ENCODE measurements at regions not wholly inside any gene's neighbourhood (a gene's known extent, or its start where the extent isn't known, plus 50 kb on each side); places are given as distances from the start of the nearest gene placed in this dataset.
A peak's percentile ranks its signal among the peaks of the same experiment; 100 is the strongest.
"Not testable (repeated sequence)": the region's sequence is repeated elsewhere in the genome, so short reads cannot be mapped to it uniquely, and the experiment has no call there.

DNA sequence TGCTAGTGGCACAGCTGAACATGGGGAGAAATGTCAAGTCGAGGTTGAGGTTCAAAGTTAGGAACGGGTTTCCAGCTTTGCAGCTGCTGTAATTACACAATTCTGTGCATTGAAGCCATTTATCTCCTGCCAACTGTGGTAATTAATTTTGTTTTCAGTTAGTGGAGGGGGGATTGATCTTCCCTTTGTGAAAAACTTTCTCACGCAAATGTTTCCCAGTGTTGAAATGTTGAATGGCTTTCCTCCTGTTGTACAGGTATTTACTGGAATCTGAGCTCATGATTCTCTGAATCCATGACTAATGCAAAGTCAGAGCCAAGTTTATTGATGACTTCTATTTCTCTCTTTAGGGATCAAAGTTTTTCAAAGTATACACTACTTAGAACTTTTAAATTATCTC is 198.4 kb upstream of the SLC35B3 start:
- DNase-seq: no peak

DNA sequence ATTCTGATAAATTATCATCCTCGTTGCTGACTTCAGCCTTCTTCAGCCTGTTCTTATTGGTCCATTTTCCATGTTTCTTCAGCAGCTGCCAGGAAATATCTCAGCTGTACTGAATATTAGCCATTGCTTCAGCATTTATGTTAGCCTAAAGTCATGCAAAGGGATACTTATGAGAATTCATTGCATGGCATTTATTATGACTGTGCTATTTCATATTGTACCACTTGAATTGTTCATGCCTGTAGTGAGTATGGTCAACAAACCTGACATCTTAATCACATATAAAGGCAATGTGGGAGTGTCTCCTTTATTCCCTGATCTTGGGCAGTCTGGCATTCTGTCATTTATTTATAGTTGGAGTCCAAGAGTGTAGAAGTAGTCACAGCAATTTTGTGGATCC is 193.4 kb upstream of the SLC35B3 start:
- DNase-seq: no peak

DNA sequence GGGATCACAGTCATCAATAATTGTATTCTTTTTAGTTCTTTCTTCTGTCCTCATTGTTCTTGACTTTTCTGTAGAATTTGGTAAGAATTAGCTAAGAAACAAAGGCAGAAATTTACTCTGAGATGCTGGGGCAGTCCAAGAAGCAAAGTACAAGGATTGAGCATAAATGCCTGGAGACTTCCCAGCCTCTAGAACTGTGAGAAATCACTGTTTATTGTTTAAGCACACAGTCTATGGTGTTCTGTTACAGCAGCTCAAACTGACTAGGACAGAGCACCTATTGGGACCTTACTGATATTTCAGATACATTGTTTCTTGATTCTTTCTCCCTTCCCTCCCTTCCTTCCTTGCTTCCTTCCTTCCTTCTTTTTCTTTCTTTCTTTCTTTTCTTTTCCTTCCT is 192.7 kb upstream of the SLC35B3 start:
- DNase-seq: no peak

DNA sequence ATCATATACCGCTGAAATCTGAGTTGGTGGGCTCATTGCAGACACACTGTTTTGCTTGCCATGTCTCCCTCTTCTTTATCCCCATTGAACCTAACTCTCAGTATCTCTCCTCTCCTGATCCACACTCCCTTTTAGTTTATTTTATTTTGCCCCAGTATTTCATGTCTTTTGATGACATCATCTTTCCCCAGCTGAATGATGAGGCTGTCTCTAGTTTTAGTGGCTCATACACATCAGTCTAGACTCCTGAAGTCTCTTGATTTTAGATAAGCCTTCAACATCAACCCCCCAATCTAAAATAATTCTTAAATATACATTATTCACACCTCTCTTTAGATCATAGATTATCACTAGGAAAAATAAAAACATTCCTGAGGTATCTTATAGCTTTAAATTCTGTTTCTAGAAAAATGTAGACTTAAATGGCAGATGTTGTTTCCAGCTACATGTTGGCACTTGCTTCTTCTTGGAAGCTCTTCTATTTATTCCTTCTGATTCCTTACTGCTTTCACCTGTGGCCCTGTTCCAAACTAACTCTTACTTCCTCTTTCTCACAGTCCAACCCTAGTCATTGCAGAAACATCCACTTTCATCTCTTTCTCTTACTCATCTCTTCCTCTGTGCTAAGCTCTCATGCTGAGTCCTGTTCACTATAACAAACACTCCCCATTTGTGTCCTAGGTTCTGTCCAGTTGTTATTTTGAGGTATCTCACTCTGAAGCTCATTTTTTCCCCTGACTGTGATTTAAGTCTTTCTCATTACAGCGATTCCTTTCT is 191.9 kb upstream of the SLC35B3 start:
- DNase-seq: no peak

DNA sequence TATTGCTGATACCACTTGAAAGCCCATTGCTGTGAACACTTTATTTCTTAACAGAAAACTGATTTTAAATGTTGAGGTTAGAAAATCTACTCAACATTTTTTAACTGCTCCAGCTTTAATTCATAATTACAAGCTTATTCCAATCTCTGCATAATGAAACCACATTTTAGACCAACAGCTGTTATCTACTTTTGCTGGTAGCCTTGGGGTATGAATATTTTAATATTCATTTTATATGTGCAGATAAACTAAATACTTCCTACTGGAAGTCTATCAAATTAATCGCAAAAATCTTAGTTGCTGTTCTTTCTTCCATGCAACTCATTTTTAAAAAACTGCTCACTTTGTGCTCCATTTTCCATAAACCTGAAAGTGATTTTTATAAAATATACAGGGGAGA is 189.3 kb upstream of the SLC35B3 start:
- DNase-seq: no peak

DNA sequence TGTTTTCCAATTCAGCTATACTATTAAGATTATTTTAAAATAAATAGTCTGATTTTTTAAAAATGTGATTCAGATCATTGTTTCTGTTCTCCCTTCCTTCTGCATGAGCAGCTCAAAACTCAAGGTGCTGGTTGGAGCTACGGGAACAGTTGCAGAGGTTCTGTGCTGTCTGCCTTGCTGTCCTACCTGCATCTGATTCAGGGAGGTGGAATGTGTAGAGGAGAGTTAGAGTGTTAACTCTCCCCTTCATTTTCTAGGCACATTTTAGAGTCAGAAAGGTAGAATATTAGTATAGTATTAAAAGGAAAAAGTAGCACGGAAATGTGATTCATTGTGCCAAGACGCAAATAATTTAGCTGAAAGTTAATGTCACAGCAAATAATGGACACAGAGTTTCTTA is 188.1 kb upstream of the SLC35B3 start:
- no peak for DNase-seq

DNA sequence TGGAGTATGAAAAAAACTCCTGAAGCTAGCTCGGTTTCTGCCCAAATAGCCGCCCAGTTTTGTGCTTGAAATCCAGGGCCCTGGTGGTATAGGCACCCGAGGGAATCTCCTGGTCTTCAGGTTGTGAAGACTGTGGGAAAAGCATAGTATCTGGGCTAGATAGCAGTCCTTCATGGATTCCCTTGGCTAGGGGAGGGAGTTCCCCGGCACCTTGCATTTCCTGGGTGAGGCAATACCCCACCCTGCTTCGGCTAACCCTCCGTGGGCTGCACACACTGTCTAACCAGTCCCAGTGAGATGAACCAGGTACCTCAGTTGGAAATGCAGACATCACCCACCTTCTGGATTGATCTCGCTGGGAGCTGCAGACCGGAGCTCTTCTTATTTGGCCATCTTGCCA is 184.5 kb upstream of the SLC35B3 start:
- DNase-seq: no peak

DNA sequence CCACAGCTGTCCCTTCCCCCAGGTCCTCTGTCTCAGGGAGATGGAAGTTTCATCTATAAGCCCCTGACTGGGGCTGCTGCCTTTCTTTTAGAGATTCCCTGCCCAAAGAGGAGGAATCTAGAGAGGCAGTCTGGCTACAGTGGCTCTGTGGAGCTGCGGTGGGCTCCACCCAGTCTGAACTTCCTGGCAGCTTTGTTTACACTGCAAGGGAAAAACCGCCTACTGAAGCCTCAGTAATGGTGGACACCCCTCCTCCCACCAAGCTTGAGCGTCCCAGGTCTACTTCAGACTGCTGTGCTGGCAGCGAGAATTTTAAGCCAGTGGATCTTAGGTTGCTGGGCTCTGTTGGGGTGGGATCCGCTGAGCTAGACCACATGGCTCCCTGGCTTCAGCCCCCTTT is 184.1 kb upstream of the SLC35B3 start:
- not testable (repeated sequence) for DNase-seq

DNA sequence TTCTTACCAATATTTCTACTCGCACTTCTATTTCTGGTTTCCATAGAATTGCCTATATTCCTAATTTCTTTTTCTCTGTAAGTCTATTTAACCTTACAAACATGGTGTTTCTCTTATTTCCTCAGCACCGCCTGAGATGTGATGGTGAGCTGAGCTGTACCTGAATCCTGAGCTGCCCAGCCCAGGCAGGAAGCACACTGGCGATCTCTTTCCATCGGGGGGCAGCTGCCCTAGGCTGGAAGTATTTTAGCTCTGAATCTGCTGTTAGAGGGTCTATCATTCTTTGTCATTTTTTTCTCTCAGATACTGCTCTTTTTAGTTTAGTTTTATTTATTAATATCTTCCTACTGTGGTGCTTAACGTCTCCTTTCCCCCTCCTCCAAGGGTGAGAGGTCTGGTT is 173.4 kb upstream of the SLC35B3 start:
- DNase-seq: no peak

DNA sequence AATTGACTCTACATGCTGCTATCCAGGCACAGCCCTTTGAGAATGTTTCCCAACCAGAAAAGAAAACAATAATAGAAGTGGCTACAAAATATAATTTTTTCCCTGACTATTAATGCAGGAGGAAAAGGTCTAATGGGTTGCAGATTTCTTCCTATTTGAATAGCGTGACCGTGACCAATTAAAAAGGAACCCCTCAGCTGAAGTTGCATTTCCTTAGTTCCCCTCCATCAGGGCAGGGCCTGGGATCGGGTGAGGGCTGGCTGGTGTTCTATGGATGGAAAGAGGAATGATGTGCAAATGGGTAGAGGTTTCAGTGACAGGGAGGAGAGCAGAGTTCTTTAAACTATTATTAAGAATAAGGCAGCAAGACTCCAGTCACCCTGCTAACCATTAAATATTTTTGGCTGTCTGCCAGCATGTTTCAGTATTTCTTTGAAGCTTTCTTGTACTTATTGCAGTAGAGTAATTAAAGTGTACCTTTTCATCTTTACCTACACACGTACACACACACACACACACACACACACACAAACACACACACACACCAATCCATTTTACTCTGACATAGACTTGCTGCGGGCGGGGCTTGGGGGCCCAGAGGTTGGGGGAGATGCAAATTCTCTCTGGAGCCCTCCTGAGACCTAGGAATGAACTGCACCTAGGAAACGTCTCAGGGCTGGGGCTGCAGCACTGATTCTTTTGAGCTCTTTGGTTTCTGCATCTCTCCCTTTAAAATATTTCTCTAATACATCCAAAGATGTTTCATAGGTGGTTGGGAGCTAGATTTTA is 154.8 kb upstream of the SLC35B3 start:
- DNase-seq: no peak

DNA sequence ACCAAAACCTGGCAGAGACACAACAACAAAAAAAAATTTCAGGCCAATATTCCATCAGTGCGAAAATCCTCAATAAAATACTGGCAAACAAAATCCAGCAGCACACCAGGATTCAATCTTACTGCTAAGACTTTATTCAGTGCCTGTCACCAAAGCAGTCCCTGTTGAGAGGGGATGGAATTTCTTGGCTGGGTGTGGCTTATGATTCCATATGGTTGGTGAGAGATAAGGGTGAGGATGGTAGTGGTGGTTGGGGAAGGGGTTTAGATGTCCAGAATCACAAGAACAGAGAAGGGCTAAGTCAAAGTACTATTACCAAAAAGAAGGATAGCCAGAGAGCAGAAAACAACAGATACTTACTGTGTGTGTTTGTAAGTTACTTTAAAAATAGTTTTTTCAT is 152.8 kb upstream of the SLC35B3 start:
- DNase-seq: no peak

DNA sequence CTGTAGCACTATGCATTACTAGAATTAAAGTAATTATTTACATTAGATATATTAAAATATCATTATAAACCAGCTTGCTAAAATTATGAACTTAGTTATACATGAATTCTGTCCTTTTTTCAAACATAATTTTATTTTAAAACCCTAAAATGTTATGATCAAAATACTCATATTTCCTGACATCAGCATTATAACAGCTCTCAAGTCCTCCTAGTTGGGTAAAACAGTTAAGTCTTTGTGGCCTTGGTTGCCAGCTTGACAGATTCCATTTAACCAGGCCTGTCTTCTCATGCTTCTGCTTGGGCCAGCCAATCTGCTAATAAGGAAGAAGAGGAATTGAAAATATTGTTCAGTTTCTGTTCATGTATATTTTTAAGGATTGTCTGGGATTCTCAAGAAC is 147.9 kb upstream of the SLC35B3 start:
- DNase-seq: no peak

DNA sequence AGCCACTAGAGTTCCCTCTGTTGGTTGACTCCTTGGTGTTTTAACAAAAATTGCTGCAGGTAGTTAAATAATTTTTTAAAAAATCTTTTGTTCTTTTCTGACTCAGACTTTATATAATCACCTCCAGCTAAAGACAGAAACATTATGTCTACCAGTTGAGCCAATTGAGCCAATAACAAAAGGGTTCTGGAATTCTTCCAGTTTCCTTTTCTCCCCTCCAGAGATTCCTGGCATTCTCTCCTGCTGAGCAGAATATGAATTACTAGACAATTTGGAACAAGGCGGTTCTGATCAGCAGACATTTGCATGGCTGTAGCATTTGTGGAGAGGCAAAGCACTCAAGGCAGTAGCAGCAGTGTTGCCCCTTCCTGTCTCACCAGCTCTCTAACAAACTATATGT is 144.0 kb upstream of the SLC35B3 start:
- DNase-seq: no peak

DNA sequence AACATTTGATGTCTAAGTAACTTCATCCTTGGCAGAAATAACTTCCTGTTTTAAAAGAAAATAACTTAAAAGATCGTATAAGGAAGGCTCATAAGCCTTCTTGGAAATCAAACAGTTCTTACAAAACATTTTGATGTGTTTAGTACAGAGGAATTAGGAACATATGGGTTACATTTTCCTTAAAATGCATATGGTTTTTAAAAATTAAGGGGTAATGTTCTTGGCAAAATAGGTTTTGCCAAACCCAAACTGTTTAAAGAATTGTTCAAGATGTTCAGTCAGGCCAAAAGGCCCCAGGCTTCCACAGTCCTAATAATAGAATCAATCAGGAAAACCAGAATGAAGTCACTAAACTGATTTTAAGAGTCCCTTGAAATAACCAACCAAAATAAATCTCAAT is 142.7 kb upstream of the SLC35B3 start:
- DNase-seq: no peak

DNA sequence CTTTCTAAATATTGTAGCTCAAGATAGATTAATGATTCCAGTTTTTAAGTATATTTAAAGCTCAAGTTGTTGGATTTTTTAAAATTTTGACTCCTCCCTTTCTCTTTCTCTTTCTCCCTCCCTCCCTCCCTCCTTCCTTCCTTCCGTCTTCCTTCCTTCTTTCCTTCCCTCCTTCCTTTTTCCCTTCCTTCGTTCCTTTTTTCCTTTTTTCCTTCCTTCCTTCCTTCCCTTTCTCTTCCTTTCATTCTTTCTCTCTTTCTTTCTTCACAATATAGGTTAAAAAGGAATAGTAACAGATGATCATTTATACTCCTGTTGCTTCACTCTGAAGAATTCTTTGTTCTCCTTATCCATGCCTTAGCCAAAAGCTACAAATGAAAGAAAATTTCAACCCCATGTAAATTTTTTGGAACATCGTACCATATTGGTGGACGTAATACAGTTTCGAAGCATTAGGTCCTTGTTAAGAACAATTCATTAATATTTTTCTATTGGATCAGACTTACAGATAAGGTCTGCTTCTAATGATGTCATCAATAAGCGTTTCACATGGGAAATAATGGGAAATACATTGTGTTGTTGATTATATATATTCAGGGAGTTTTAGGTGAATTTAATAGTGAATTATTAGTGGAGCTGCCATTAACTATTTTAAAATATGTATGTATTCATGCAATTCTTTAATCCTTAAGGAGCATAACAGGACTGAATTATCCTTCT is 139.6 kb upstream of the SLC35B3 start:
- DNase-seq: no peak

DNA sequence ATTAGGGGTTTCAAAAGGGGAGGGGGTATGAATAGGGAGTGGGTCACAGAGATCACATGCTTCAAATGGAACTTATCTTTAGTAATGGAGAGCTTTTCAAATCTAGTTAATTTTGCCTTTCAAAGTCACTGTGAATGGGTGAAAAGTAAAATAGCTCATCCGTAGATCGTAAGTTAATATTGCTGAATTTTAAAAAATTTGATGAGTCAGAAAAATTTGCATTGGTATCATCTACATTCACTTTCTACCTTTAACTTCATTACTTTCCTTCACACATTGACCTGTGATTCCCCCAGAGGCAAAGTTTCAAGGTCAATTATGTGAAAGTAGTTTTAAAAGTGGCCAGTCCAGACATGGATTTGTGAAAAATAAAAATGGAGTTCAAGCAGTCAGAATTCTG is 139.0 kb upstream of the SLC35B3 start:
- DNase-seq: no peak

DNA sequence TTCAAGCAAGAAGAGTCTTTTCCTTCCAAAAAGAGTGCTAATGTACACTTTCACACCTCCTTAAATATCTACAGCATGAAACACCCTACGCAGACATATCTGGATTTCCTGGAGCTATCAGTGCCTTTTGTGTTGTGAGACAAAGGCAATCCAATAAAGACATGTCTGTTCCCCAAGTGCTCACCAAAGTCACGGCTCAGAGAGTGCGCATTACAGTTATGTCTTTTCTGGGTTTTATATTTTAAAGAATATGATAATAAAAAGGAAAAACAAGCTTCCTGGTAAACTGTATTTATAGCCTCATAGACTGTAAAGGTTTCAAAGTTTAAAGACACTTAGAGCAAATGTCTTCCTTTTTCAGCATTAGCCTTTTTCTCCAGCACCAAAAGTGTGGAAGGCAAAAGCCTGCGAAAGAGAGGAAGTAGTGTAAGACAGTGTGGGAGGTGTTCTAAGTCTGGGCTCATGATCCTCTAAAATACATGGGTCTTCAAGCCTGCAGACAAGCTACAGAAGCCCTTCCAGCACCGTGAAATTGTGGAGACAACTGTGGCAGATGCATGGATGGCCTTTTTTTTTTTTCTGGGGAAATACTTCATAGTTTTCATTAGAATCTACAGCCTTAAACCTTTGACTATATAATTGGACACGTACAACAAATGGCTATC is 135.0 kb upstream of the SLC35B3 start:
- DNase-seq: no peak

DNA sequence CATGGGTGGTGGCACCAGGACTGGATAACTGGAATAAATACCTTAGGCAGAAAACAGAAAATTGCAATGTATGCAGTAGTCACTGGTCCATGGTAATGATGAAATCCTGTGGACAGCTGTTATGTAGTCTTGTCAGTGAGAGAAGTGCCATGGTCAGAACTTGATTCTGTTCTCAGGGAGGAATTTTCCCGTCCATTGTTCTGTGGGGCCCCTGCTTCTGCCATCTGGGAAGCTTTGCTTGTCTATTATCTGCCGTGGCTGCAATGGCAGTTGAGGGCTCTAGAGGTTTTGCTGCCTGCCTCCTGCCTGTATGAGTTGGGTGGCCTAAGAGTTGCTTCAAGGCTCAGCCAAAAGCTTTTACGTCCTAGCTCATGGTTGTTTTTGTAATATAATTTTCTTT is 126.8 kb upstream of the SLC35B3 start:
- no peak for DNase-seq

DNA sequence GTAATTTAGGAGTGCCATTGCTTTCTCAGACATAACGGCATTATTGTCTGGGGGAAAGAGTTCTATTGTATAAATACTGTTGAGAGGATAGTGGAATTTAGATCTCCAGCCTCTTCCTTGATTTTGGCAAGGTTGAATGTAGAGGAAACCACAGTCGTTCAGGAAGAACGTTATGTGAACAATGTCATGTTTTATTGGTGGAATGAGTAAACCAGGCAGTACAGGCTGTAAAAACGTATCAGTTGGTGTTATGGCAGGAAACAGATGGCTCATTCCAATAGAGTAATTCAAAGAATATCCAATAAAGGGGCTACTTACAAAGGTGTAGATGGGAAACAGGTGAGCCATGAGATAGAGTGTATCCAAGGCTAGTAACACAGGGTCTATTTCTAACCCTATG is 123.6 kb upstream of the SLC35B3 start:
- no peak for DNase-seq

DNA sequence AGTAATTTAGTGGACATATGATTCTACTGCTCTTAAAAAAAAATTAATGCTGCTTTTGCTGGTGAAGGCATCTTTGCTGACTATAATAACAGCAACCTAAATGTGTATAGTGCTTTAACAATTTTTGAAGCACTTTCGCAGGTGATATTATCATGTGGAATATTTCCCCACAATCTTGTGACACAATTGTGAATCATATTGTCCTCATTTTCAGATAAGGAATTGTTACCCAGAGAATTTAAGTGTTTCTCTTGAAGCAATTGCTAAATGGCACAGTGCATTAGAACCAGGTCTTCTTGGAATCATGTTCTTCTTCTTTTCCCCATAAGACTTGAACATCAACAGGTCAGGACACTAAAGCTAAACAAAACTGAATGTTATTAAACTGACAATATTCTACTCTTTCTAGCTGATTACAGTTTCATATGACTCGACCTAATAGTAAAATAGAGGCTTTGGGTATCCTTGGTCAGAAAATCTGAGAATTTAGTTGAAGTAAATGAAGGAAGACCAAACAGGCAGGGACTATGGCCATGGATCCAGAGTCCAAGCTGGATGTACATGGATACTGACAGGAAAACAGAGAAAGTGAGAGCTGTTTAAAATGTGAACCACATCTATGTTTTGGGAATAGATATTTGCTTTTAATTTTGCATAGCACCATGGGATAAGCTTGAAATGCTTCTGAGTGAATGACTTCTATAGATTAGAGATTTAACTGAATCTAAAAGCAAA is 121.8 kb upstream of the SLC35B3 start:
- no peak for DNase-seq

DNA sequence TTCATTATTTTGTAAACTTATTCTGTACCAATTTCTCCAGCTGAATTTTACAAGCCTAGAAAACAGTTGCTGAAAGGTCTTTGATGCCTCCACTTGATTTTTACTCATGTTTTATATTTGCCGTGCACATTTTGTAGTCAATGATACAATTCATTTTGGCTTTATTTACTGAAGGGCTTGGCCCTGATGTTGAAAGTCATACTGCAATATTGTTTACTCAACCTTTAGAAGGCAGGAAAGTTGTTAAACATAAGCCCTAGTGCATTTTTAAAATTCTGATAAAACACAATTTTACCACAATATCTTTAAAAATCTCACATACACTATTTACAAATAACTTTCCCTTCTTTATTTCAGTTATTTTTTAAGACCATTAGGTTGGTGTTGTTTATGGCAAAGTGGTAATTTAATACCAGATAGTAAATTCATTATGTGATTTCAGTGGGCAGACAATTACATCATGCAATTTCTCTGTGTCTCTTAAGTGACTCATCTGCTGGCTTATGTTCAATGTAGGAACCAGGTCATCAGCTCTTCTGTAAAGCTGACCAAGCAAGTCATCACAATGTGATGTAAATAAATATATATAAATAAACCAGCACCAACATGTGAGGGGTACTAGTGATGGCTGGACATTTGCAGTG is 121.1 kb upstream of the SLC35B3 start:
- peak; percentile 3 to 49 (median 20) for DNase-seq

DNA sequence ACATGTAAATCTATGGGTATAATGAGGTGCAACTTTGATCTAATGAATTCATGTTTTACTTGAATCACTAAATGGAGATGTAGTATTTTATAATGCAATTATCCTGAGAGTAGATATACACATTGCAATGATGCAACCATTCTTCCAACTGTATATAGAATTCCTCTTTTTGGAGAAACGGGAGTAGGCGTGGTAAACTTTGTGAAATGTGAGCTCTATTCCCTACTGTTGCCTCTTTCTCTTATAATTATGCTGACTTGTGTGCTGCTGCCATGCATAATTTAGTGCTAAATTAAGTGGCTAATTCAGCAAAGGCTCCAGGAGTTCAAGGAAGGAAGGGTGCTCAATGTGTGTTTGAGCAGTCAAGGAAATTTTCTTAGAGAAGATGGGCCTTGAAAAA is 116.6 kb upstream of the SLC35B3 start:
- DNase-seq: no peak
